Naive thymus-derived CD4-positive, alpha-beta T cell (primary cell): ENCODE measurements at regions not wholly inside any gene's neighbourhood (a gene's known extent, or its start where the extent isn't known, plus 50 kb on each side); places are given as distances from the start of the nearest gene placed in this dataset.

Experiments
- ATAC-seq: fragments of 150-1000 bp; cut with Tn5 transposase; 2 replicates; pipeline ENCODE4 v1.10.0; 2021; ENCODE audit warnings: mild to moderate bottlenecking, moderate library complexity
- CTCF ChIA-PET: fragments of 350-600 bp; sonication (Branson Sonifier 250); formaldehyde crosslinking; loops from one replicate; lab custom pipeline; 2021; ENCODE audit warnings: antibody characterized with exemption; lab: Charles Lee
- POLR2A ChIA-PET: fragments of 350-600 bp; sonication (Branson Sonifier 250); formaldehyde crosslinking; loops from one replicate; lab custom pipeline; 2021; ENCODE audit warnings: antibody characterized with exemption, inconsistent platforms; lab: Charles Lee
- DNase-seq, 9 donors: peaks; one replicate each; pipeline versions ENCODE4 v3.0.0 to v3.0.0-alpha.2; 2020 to 2022; ENCODE audit warnings: mixed read lengths in 1 of 9
- H3K27ac ChIP-seq: one replicate; pipeline ENCODE4 v1.7.0; 2013; ENCODE audit warnings: mild to moderate bottlenecking, low read depth, low read length, moderate library complexity
- H3K27me3 ChIP-seq, 2 donors: one replicate each; pipeline ENCODE4 v1.7.0; 2013; ENCODE audit warnings: low read length in 2 of 2, mild to moderate bottlenecking in 2 of 2, moderate library complexity in 2 of 2; ENCODE audit not compliant: control insufficient read depth in 2 of 2, insufficient read depth in 2 of 2
- H3K36me3 ChIP-seq, 3 experiments: 1 replicate in 2 of 3; 2 replicates in 1 of 3; pipeline ENCODE4 v1.7.0; 2013; ENCODE audit warnings: low read length in 3 of 3, mild to moderate bottlenecking in 3 of 3, moderate library complexity in 1 of 3; ENCODE audit not compliant: insufficient read depth in 3 of 3, control insufficient read depth in 2 of 3
- H3K4me1 ChIP-seq, 2 donors: one replicate each; pipeline ENCODE4 v1.7.0; 2013; ENCODE audit warnings: low read length in 2 of 2, mild to moderate bottlenecking in 2 of 2, moderate library complexity in 1 of 2; ENCODE audit not compliant: control insufficient read depth in 2 of 2, insufficient read depth in 2 of 2
- H3K4me3 ChIP-seq: 2 replicates; pipeline ENCODE4 v1.7.0; 2013; ENCODE audit warnings: mild to moderate bottlenecking, low read length
- H3K9me3 ChIP-seq, 3 experiments: 1 replicate in 2 of 3; 2 replicates in 1 of 3; pipeline ENCODE4 v1.7.0; 2013; ENCODE audit warnings: low read length in 3 of 3; ENCODE audit not compliant: control insufficient read depth in 2 of 3
- H3K27ac Mint-ChIP-seq, 9 donors: one replicate each; pipeline ENCODE4 v1.8.0; 2020 to 2022; ENCODE audit warnings: mixed read lengths in 9 of 9, mild to moderate bottlenecking in 8 of 9, moderate library complexity in 5 of 9, inconsistent platforms in 2 of 9
- H3K27me3 Mint-ChIP-seq, 5 donors: one replicate each; pipeline ENCODE4 v1.8.0; 2021 to 2022; ENCODE audit warnings: mixed read lengths in 5 of 5, mild to moderate bottlenecking in 1 of 5
- H3K36me3 Mint-ChIP-seq, 5 donors: one replicate each; pipeline ENCODE4 v1.8.0; 2020 to 2022; ENCODE audit warnings: mixed read lengths in 5 of 5, mild to moderate bottlenecking in 3 of 5, inconsistent platforms in 1 of 5
- H3K4me1 Mint-ChIP-seq, 7 donors: one replicate each; pipeline ENCODE4 v1.8.0; 2020 to 2022; ENCODE audit warnings: mixed read lengths in 7 of 7, mild to moderate bottlenecking in 3 of 7, inconsistent platforms in 1 of 7
- H3K4me3 Mint-ChIP-seq, 10 donors: one replicate each; pipeline ENCODE4 v1.8.0; 2020 to 2022; ENCODE audit warnings: mild to moderate bottlenecking in 10 of 10, mixed read lengths in 10 of 10, moderate library complexity in 6 of 10, inconsistent platforms in 2 of 10
- H3K9me3 Mint-ChIP-seq, 11 donors: one replicate each; pipeline ENCODE4 v1.8.0; 2020 to 2022; ENCODE audit warnings: mixed read lengths in 11 of 11, mild to moderate bottlenecking in 4 of 11, inconsistent platforms in 1 of 11, moderate library complexity in 1 of 11
- intact Hi-C, 2 donors: fragments of 100-400 bp; cut with micrococcal nuclease; formaldehyde crosslinking; loops; one replicate each; pipeline ENCODE4 v1.15.1; 2023

GRCh38 chr11:97883086-97883485 is 1137.7 kb upstream of the CNTN5 start:
- intact Hi-C loops, result no loop called here
- POLR2A ChIA-PET, result no interaction called here
- no peak overlapping the region for H3K27ac Mint-ChIP-seq
- no peaks in the 10 kb centered on the region for H3K36me3 Mint-ChIP-seq
- CTCF ChIA-PET, result no interaction called here
- no peaks in the 10 kb centered on the region for H3K27me3 Mint-ChIP-seq
- Histone ChIP-seq H3K4me1 (no peaks in the 10 kb centered on the region), H3K9me3 (peaks cover 0 to 5% (median 0%) of the 10 kb centered on the region in 3 experiments), H3K36me3 (no peaks in the 10 kb centered on the region), H3K27me3 (no peaks in the 10 kb centered on the region), H3K4me3 (no peak overlapping the region), H3K27ac (no peak overlapping the region)
- DNase-seq (no peak), ATAC-seq (no peak)
- no peaks in the 10 kb centered on the region for H3K4me1 Mint-ChIP-seq
- H3K9me3 Mint-ChIP-seq, result peaks cover 0 to 18% (median 4%) of the 10 kb centered on the region in 11 donors
- no peak overlapping the region for H3K4me3 Mint-ChIP-seq

DNA sequence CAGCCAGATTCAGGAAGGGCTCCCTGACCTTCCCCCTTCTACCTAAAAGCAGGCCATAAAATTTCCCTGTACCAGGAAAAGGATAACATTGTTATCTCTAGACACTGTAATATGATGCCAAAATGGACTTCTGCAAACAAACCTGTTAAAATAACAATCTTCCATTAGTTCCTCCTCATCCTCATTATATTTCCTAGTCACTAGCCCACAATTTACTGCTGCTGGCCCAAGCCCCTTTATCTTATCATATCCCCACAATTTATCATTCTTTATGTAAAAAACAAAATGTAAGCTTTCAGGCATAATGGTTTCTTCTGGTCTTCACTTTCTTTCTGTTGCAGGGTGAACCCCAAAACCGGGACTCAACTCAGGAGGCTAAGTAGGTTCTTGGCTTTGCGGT is 1132.1 kb upstream of the CNTN5 start:
- H3K27ac Mint-ChIP-seq, result no peak overlapping the region
- Histone ChIP-seq H3K36me3 (no peaks in the 10 kb centered on the region), H3K9me3 (no peaks in the 10 kb centered on the region), H3K4me1 (no peaks in the 10 kb centered on the region), H3K27me3 (no peaks in the 10 kb centered on the region), H3K27ac (no peak overlapping the region), H3K4me3 (no peak overlapping the region)
- intact Hi-C loops, result no loop called here
- no peak for DNase-seq
- no peak overlapping the region for H3K4me3 Mint-ChIP-seq
- ChIA-PET POLR2A (no interaction called here), CTCF (no interaction called here)
- ATAC-seq, result no peak
- H3K36me3 Mint-ChIP-seq, result no peaks in the 10 kb centered on the region
- peaks cover 0 to 35% (median 4%) of the 10 kb centered on the region in 11 donors for H3K9me3 Mint-ChIP-seq
- no peaks in the 10 kb centered on the region for H3K4me1 Mint-ChIP-seq
- H3K27me3 Mint-ChIP-seq, result no peaks in the 10 kb centered on the region

DNA sequence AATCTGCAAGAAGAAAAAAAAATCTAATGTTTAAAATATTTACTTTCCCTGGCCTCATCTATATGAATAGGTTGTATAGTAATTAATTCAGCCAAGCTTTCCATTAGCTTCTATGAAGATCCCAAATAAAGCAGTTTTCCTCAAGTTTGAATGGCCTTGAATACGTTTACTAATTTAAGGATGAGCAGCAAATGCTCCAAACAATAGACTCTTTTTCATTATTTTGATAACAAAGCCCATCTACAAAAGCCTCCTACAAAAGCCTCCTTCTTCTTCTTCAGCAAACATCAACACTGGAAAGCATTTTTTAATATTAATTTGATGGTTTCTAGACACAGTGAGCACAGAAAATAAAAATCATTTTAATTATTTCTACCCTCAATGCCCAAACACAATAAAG is 1130.3 kb upstream of the CNTN5 start:
- Mint-ChIP-seq H3K4me1 (no peaks in the 10 kb centered on the region), H3K9me3 (peaks cover 0 to 30% (median 0%) of the 10 kb centered on the region in 11 donors), H3K27ac (no peak overlapping the region), H3K27me3 (no peaks in the 10 kb centered on the region), H3K36me3 (no peaks in the 10 kb centered on the region), H3K4me3 (no peak overlapping the region)
- CTCF ChIA-PET, result no interaction called here
- no peak overlapping the region for H3K4me3 ChIP-seq
- ATAC-seq, result no peak
- intact Hi-C loops, result no loop called here
- H3K27ac ChIP-seq, result no peak overlapping the region
- no peaks in the 10 kb centered on the region for H3K36me3 ChIP-seq
- no peaks in the 10 kb centered on the region for H3K9me3 ChIP-seq
- H3K4me1 ChIP-seq, result no peaks in the 10 kb centered on the region
- no peaks in the 10 kb centered on the region for H3K27me3 ChIP-seq
- no peak for DNase-seq
- POLR2A ChIA-PET, result no interaction called here

DNA sequence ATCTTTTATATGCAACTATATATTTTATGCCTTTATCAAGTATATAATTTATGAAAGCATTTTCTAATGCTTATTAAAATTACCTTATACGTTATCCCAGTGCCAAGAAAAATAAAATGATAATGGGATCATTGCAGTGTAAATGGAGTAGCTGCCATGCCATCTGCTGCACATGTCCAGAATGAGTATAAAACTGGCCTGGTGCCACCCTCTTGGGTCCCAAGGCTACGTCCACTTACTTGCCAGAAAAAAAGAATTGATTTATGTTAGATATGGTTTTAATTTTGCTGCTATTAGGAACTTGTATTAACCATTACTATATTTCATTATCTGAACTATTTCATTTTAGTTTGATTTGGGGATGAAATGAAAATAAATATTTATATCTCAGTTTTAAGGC is 1127.1 kb upstream of the CNTN5 start:
- no peaks in the 10 kb centered on the region for H3K36me3 ChIP-seq
- H3K4me3 ChIP-seq, result no peak overlapping the region
- H3K27ac ChIP-seq, result no peak overlapping the region
- POLR2A ChIA-PET, result no interaction called here
- intact Hi-C loops, result no loop called here
- H3K4me3 Mint-ChIP-seq, result no peak overlapping the region
- DNase-seq (no peak), ATAC-seq (no peak)
- peaks cover 0 to 29% (median 3%) of the 10 kb centered on the region in 11 donors for H3K9me3 Mint-ChIP-seq
- H3K27ac Mint-ChIP-seq, result no peak overlapping the region
- H3K27me3 Mint-ChIP-seq, result no peaks in the 10 kb centered on the region
- H3K36me3 Mint-ChIP-seq, result no peaks in the 10 kb centered on the region
- no peaks in the 10 kb centered on the region for H3K9me3 ChIP-seq
- H3K27me3 ChIP-seq, result no peaks in the 10 kb centered on the region
- CTCF ChIA-PET, result no interaction called here
- no peaks in the 10 kb centered on the region for H3K4me1 Mint-ChIP-seq
- no peaks in the 10 kb centered on the region for H3K4me1 ChIP-seq

- Histone ChIP-seq H3K9me3 (no peaks in the 10 kb centered on the region), H3K27ac (no peak overlapping the region), H3K36me3 (no peaks in the 10 kb centered on the region), H3K4me1 (no peaks in the 10 kb centered on the region), H3K27me3 (no peaks in the 10 kb centered on the region), H3K4me3 (no peak overlapping the region)
- Mint-ChIP-seq H3K27me3 (no peaks in the 10 kb centered on the region), H3K36me3 (no peaks in the 10 kb centered on the region), H3K9me3 (peaks cover 0 to 24% (median 3%) of the 10 kb centered on the region in 11 donors), H3K27ac (no peak overlapping the region), H3K4me3 (no peak overlapping the region), H3K4me1 (no peaks in the 10 kb centered on the region)
- ChIA-PET CTCF (no interaction called here), POLR2A (no interaction called here)
- no peak for DNase-seq
- intact Hi-C loops, result no loop called here
- ATAC-seq, result no peak
These were observed 1125.8 kb upstream of the CNTN5 start for GRCh38 chr11:97894978-97895377.

GRCh38 chr11:97895572-97895971 is 1125.2 kb upstream of the CNTN5 start:
- Mint-ChIP-seq H3K27me3 (no peaks in the 10 kb centered on the region), H3K4me3 (no peak overlapping the region), H3K36me3 (no peaks in the 10 kb centered on the region), H3K4me1 (no peaks in the 10 kb centered on the region), H3K27ac (no peak overlapping the region), H3K9me3 (peaks cover 0 to 21% (median 3%) of the 10 kb centered on the region in 11 donors)
- POLR2A ChIA-PET, result no interaction called here
- no peaks in the 10 kb centered on the region for H3K36me3 ChIP-seq
- H3K4me3 ChIP-seq, result no peak overlapping the region
- no peak overlapping the region for H3K27ac ChIP-seq
- CTCF ChIA-PET, result no interaction called here
- no peaks in the 10 kb centered on the region for H3K27me3 ChIP-seq
- no peak for ATAC-seq
- no peak for DNase-seq
- intact Hi-C loops, result no loop called here
- no peaks in the 10 kb centered on the region for H3K4me1 ChIP-seq
- H3K9me3 ChIP-seq, result no peaks in the 10 kb centered on the region

GRCh38 chr11:97902828-97903227 is 1117.9 kb upstream of the CNTN5 start:
- no peak for ATAC-seq
- H3K27ac ChIP-seq, result no peak overlapping the region
- H3K4me1 Mint-ChIP-seq, result no peaks in the 10 kb centered on the region
- H3K36me3 Mint-ChIP-seq, result peaks cover 0 to 3% (median 0%) of the 10 kb centered on the region in 5 donors
- H3K36me3 ChIP-seq, result no peaks in the 10 kb centered on the region
- no peak for DNase-seq
- CTCF ChIA-PET, result no interaction called here
- intact Hi-C loops, result no loop called here
- H3K27me3 ChIP-seq, result no peaks in the 10 kb centered on the region
- H3K27ac Mint-ChIP-seq, result no peak overlapping the region
- H3K4me3 ChIP-seq, result no peak overlapping the region
- H3K4me3 Mint-ChIP-seq, result no peak overlapping the region
- peaks cover 0 to 35% (median 4%) of the 10 kb centered on the region in 11 donors for H3K9me3 Mint-ChIP-seq
- no peaks in the 10 kb centered on the region for H3K4me1 ChIP-seq
- no peaks in the 10 kb centered on the region for H3K27me3 Mint-ChIP-seq
- no peaks in the 10 kb centered on the region for H3K9me3 ChIP-seq
- POLR2A ChIA-PET, result no interaction called here
